AG10803 (cell line): ENCODE measurements at regions not wholly inside any gene's neighbourhood (a gene's known extent, or its start where the extent isn't known, plus 50 kb on each side); places are given as distances from the start of the nearest gene placed in this dataset.
A peak's percentile ranks its signal among the peaks of the same experiment; 100 is the strongest.
"Not testable (repeated sequence)": the region's sequence is repeated elsewhere in the genome, so short reads cannot be mapped to it uniquely, and the experiment has no call there.

Source experiments
- DNase-seq: peaks from one replicate; pipeline ENCODE4 v3.0.0; 2010; ENCODE audit warnings: low read depth
- H3K4me3 ChIP-seq: 2 replicates; pipeline ENCODE4 v1.5.1; 2011; ENCODE audit warnings: mild to moderate bottlenecking, low read length, control low read depth
- CTCF ChIP-seq: conservative IDR thresholded peaks from 2 replicates; pipeline ENCODE4 v1.5.1; 2011; ENCODE audit warnings: mild to moderate bottlenecking, low read length, control low read depth, inconsistent platforms

GRCh38 chr17:45554479-45554878 lies 64.0 kb upstream of the PLEKHM1 start:
- not testable (repeated sequence) for DNase-seq, H3K4me3 ChIP-seq

- not testable (repeated sequence) for DNase-seq, H3K4me3 ChIP-seq
Measured at GRCh38 chr17:45558821-45559220, 68.3 kb upstream of the PLEKHM1 start.

- not testable (repeated sequence) for DNase-seq, H3K4me3 ChIP-seq
Measured at GRCh38 chr17:45562868-45563267, 72.3 kb upstream of the PLEKHM1 start.

- not testable (repeated sequence) for H3K4me3 ChIP-seq, DNase-seq
Measured at GRCh38 chr17:45563283-45563682, 72.8 kb upstream of the PLEKHM1 start.

GRCh38 chr17:45568275-45568674 lies 77.8 kb upstream of the PLEKHM1 start:
- not testable (repeated sequence) for H3K4me3 ChIP-seq, DNase-seq

GRCh38 chr17:45573326-45573725 lies 82.8 kb upstream of the PLEKHM1 start:
- DNase-seq = not testable (repeated sequence)

GRCh38 chr17:45573924-45574770 lies 83.6 kb upstream of the PLEKHM1 start:
- H3K4me3 ChIP-seq = no peak overlapping the region
- peak; percentile 86 for DNase-seq
- no peak for TF ChIP-seq CTCF

More at GRCh38 chr17:45573326-45573725, 82.8 kb upstream of the PLEKHM1 start:
- H3K4me3 ChIP-seq = not testable (repeated sequence)

- no peak for DNase-seq
- TF ChIP-seq CTCF = no peak
- no peak overlapping the region for H3K4me3 ChIP-seq
Measured at GRCh38 chr17:45575126-45575885, 84.8 kb upstream of the PLEKHM1 start.

GRCh38 chr17:45576527-45577307 lies 86.2 kb upstream of the PLEKHM1 start:
- not testable (repeated sequence) for DNase-seq, H3K4me3 ChIP-seq

- no peak for TF ChIP-seq CTCF
- DNase-seq = no peak
Measured at GRCh38 chr17:45577571-45578279, 87.2 kb upstream of the PLEKHM1 start.

More at GRCh38 chr17:45577571-45578279, 87.2 kb upstream of the PLEKHM1 start:
- H3K4me3 ChIP-seq = no peak overlapping the region
